PC-3 (cell line): ENCODE measurements at regions not wholly inside any gene's neighbourhood (a gene's known extent, or its start where the extent isn't known, plus 50 kb on each side); places are given as distances from the start of the nearest gene placed in this dataset.

ENCODE experiments used
- CTCF ChIP-seq: fragments of 300-600 bp; sonication (generic); conservative IDR thresholded peaks from 2 replicates; pipeline ENCODE4 v1.5.1; 2017; ENCODE audit warnings: antibody characterized with exemption, low read depth, mild to moderate bottlenecking, low read length
- EZH2 ChIP-seq: fragments of 300-600 bp; sonication (generic); IDR thresholded peaks from one replicate; pipeline ENCODE4 v1.6.1; 2017; ENCODE audit warnings: antibody characterized with exemption, mild to moderate bottlenecking, low read length; ENCODE audit not compliant: unreplicated experiment

- TF ChIP-seq CTCF: peak; percentile 57
- no peak for TF ChIP-seq EZH2
Observed at GRCh38 chr3:5568451-5568850, 380.9 kb downstream of the EDEM1 start.
